HCT116 (cell line): ENCODE measurements at regions not wholly inside any gene's neighbourhood (a gene's known extent, or its start where the extent isn't known, plus 50 kb on each side); places are given as distances from the start of the nearest gene placed in this dataset.

Experiments used
- ATAC-seq: fragments of 200-7000 bp; cut with Tn5 transposase; 2 replicates; pipeline ENCODE4 v1.9.1; 2020; ENCODE audit warnings: mild to moderate bottlenecking, moderate library complexity
- BruUV-seq: library from RNA; stranded (reverse); fragments of 400-500 nt; replicated peaks from 2 replicates; lab custom pipeline; 2021; lab: Mats Ljungman, UMichigan
- CTCF ChIA-PET: fragments of 300-600 bp; sonication (Branson Sonifier 250); formaldehyde crosslinking; loops from one replicate; lab custom pipeline; 2021; ENCODE audit warnings: antibody characterized with exemption; lab: Charles Lee
- POLR2A ChIA-PET: fragments of 300-600, 350-600 bp; sonication (Branson Sonifier 250); formaldehyde crosslinking; loops from one replicate; lab custom pipeline; 2021; ENCODE audit warnings: antibody characterized with exemption; lab: Charles Lee
- RAD21 ChIA-PET, 2 experiments: fragments of 300-600 bp; sonication (Branson Sonifier 250); formaldehyde crosslinking; loops; one replicate each; lab custom pipeline; 2023; ENCODE audit warnings: low total read pairs in 2 of 2; ENCODE audit not compliant: uncharacterized antibody in 2 of 2, unreplicated experiment in 2 of 2, low non-redundant PET in 1 of 2; lab: Charles Lee
- DNase-seq: peaks from one replicate; pipeline ENCODE4 v3.0.0-alpha.2; 2010; ENCODE audit warnings: low read depth, low spot score
- H2AFZ ChIP-seq: fragments of 200-600 bp; shearing (Covaris generic), sonication (generic); 2 replicates; pipeline ENCODE4 v1.6.1; 2017; ENCODE audit warnings: low read depth, mixed run types, mixed read lengths, antibody characterized with exemption, low read length; ENCODE audit not compliant: poor library complexity, severe bottlenecking
- H3K27ac ChIP-seq: 2 replicates; pipeline ENCODE4 v1.5.1; 2012; ENCODE audit warnings: low read depth, low read length
- H3K27me3 ChIP-seq: fragments of 200-600 bp; sonication (generic); 2 replicates; pipeline ENCODE4 v1.6.1; 2016; ENCODE audit warnings: mixed run types, low read length, mixed read lengths; ENCODE audit not compliant: insufficient read depth
- H3K36me3 ChIP-seq, 2 experiments: fragments of 200-500 bp in 1 of 2; fragments of 200-600 bp in 1 of 2; sonication (Bioruptor generic) in 1 of 2; sonication (generic) in 1 of 2; 2 replicates each; pipeline versions ENCODE4 v1.5.1 to v1.6.1; 2014 to 2016; ENCODE audit warnings: low read length in 2 of 2, inconsistent platforms in 1 of 2, mixed read lengths in 1 of 2, mixed run types in 1 of 2; ENCODE audit not compliant: insufficient read depth in 2 of 2, control insufficient read depth in 1 of 2
- H3K4me1 ChIP-seq, 2 experiments: fragments of 200-600 bp in 1 of 2; sonication (generic) in 1 of 2; 2 replicates each; pipeline versions ENCODE4 v1.5.1 to v1.6.1; 2012 to 2017; ENCODE audit warnings: low read length in 2 of 2, inconsistent platforms in 1 of 2, mild to moderate bottlenecking in 1 of 2, mixed read lengths in 1 of 2, mixed run types in 1 of 2, moderate library complexity in 1 of 2; ENCODE audit not compliant: insufficient read depth in 2 of 2, control insufficient read depth in 1 of 2
- H3K4me2 ChIP-seq: fragments of 200-600 bp; sonication (generic); 2 replicates; pipeline ENCODE4 v1.6.1; 2017; ENCODE audit warnings: mixed run types, low read length, mixed read lengths
- H3K4me3 ChIP-seq, 2 experiments: fragments of 200-600 bp in 1 of 2; sonication (generic) in 1 of 2; replicated peaks in 1 of 2; 2 replicates each; pipeline ENCODE4 v1.5.1; 2011 to 2016; ENCODE audit warnings: low read length in 2 of 2, control low read depth in 1 of 2, low read depth in 1 of 2, mild to moderate bottlenecking in 1 of 2, mixed read lengths in 1 of 2, mixed run types in 1 of 2
- H3K79me2 ChIP-seq: fragments of 200-600 bp; sonication (generic); 2 replicates; pipeline ENCODE4 v1.6.1; 2017; ENCODE audit warnings: mild to moderate bottlenecking, mixed run types, low read length, moderate library complexity, mixed read lengths; ENCODE audit not compliant: insufficient read depth
- H3K9ac ChIP-seq: fragments of 200-600 bp; sonication (generic); 2 replicates; pipeline ENCODE4 v1.6.1; 2016; ENCODE audit warnings: low read length, mixed read lengths
- H3K9me2 ChIP-seq: fragments of 200-600 bp; sonication (generic), shearing (Covaris generic); 2 replicates; pipeline ENCODE4 v1.6.1; 2017; ENCODE audit warnings: mixed run types, mild to moderate bottlenecking, moderate library complexity; ENCODE audit not compliant: insufficient read depth
- H3K9me3 ChIP-seq, 2 experiments: fragments of 200-500 bp in 1 of 2; fragments of 200-600 bp in 1 of 2; sonication (Bioruptor generic) in 1 of 2; sonication (generic) in 1 of 2; 2 replicates each; pipeline ENCODE4 v1.6.1; 2014 to 2017; ENCODE audit warnings: low read length in 2 of 2, mixed read lengths in 2 of 2, inconsistent platforms in 1 of 2, low read depth in 1 of 2, mild to moderate bottlenecking in 1 of 2, mixed run types in 1 of 2, moderate library complexity in 1 of 2; ENCODE audit not compliant: control insufficient read depth in 1 of 2, insufficient read depth in 1 of 2
- H4K20me1 ChIP-seq: fragments of 200-600 bp; sonication (generic), shearing (Covaris generic); 2 replicates; pipeline ENCODE4 v1.6.1; 2017; ENCODE audit warnings: mixed run types, mild to moderate bottlenecking, moderate library complexity; ENCODE audit not compliant: insufficient read depth
- CBX3 ChIP-seq: IDR thresholded peaks from 2 replicates; pipeline ENCODE4 v1.6.1; 2012; ENCODE audit warnings: low read depth
- CTCF ChIP-seq, 3 experiments: fragments of 200-600 bp in 1 of 3; sonication (generic) in 1 of 3; IDR thresholded peaks in 2 of 3; conservative IDR thresholded peaks in 1 of 3; 2 replicates each; pipeline ENCODE4 v1.5.1; 2012 to 2017; ENCODE audit warnings: low read depth in 2 of 3, low read length in 2 of 3, antibody characterized with exemption in 1 of 3, borderline replicate concordance in 1 of 3, control low read depth in 1 of 3, mild to moderate bottlenecking in 1 of 3, mixed read lengths in 1 of 3, mixed run types in 1 of 3, moderate library complexity in 1 of 3; ENCODE audit not compliant: insufficient read depth in 1 of 3
- EGR1 ChIP-seq: IDR thresholded peaks from 2 replicates; pipeline ENCODE4 v1.6.1; 2012; ENCODE audit warnings: low read depth
- ELF1 ChIP-seq: IDR thresholded peaks from 2 replicates; pipeline ENCODE4 v1.6.1; 2012; ENCODE audit warnings: low read depth, borderline replicate concordance
- EZH2 ChIP-seq: fragments of 200-600 bp; sonication (generic); IDR thresholded peaks from 2 replicates; pipeline ENCODE4 v1.6.1; 2017; ENCODE audit warnings: antibody characterized with exemption, mixed run types
- FOSL1 ChIP-seq: IDR thresholded peaks from 2 replicates; pipeline ENCODE4 v1.6.1; 2012; ENCODE audit warnings: low read depth
- POLR2A ChIP-seq: IDR thresholded peaks from 2 replicates; pipeline ENCODE4 v1.7.0; 2011; ENCODE audit warnings: borderline replicate concordance; ENCODE audit not compliant: insufficient read depth, insufficient read length; ENCODE audit errors: extremely low read depth
- SRF ChIP-seq: IDR thresholded peaks from 2 replicates; pipeline ENCODE4 v1.6.1; 2012; ENCODE audit warnings: low read depth
- TCF7L2 ChIP-seq: IDR thresholded peaks from 2 replicates; pipeline ENCODE4 v1.7.0; 2011; ENCODE audit warnings: borderline replicate concordance, inconsistent platforms; ENCODE audit not compliant: insufficient read depth, insufficient read length; ENCODE audit errors: extremely low read depth
- intact Hi-C: fragments of 100-400 bp; cut with micrococcal nuclease; formaldehyde crosslinking; loops from 2 replicates; pipeline ENCODE4 v1.10.0; 2022
- TF ChIP-seq, protein P1 (sequence below): IDR thresholded peaks from 2 replicates; pipeline ENCODE4 v1.6.1; 2012
- TF ChIP-seq, protein P2 (sequence below): IDR thresholded peaks from 2 replicates; pipeline ENCODE4 v1.6.1; 2011; ENCODE audit warnings: mild to moderate bottlenecking, low read length, moderate library complexity; ENCODE audit not compliant: insufficient replicate concordance; ENCODE audit errors: extremely low read depth

DNA sequence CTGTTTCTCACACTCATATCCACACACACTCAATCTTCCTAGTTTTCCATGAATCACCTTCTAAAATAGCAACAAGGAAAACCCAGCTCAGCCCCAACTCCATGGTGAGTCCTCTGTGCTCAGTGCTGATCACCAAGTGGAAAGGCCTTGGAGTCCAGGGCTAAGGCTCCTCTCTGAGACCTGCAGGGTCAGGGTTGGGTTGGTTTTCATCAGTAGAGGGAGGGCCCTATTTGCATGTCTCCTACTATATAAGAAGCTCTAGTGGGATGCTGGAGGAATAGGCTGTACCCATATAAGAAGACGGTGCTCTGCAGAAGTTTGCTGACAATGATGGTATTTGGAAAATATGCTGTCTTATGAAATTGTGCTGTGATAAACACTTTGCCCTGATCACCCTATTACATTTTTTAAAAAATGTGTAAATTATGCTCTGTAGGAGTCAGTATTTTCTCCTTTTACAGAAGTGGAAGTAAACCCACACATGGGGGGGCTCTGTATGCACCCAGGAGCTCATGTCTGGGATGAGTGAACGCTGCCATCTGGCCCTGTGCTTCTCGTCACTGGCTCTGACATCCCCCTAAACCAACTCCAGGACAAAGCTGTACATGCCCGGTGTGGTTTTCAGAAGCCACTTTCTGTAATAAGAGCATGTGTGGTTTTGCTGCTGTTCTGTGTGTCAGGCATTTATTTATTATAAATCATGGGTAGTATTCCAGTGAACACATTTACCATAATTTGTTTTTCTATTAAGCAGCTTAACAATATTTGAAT lies 536.3 kb downstream of the TMEM121 start (continued):
- no peak for TF ChIP-seq CTCF (IDR thresholded peaks at IDR 0.05 in 2 of 3, conservative IDR thresholded peaks at IDR 0.05 in 1 of 3; ENCODE audit: borderline replicate concordance in 1 of 3, insufficient read depth in 1 of 3, low read depth in 2 of 3, low read length in 2 of 3)
- TF ChIP-seq EZH2: no peak
- TF ChIP-seq TCF7L2: no peak
- no peak for TF ChIP-seq EGR1
- TF ChIP-seq, protein P1, sequence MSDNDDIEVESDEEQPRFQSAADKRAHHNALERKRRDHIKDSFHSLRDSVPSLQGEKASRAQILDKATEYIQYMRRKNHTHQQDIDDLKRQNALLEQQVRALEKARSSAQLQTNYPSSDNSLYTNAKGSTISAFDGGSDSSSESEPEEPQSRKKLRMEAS: no peak
- TF ChIP-seq CBX3: no peak
- no peak for TF ChIP-seq POLR2A
- no peak for TF ChIP-seq ELF1

- no TSS peak for BruUV-seq
- RAD21 ChIA-PET: no interaction called here
- no peaks in the 10 kb centered on the region for H3K27me3 ChIP-seq
- H3K4me2 ChIP-seq: no peak overlapping the region
- POLR2A ChIA-PET: no interaction called here
- no peaks in the 10 kb centered on the region for H3K36me3 ChIP-seq
- no peaks in the 10 kb centered on the region for H3K4me1 ChIP-seq
- TF ChIP-seq FOSL1 (no peak), SRF (no peak), CBX3 (no peak), EGR1 (no peak)
- TF ChIP-seq, protein P2, sequence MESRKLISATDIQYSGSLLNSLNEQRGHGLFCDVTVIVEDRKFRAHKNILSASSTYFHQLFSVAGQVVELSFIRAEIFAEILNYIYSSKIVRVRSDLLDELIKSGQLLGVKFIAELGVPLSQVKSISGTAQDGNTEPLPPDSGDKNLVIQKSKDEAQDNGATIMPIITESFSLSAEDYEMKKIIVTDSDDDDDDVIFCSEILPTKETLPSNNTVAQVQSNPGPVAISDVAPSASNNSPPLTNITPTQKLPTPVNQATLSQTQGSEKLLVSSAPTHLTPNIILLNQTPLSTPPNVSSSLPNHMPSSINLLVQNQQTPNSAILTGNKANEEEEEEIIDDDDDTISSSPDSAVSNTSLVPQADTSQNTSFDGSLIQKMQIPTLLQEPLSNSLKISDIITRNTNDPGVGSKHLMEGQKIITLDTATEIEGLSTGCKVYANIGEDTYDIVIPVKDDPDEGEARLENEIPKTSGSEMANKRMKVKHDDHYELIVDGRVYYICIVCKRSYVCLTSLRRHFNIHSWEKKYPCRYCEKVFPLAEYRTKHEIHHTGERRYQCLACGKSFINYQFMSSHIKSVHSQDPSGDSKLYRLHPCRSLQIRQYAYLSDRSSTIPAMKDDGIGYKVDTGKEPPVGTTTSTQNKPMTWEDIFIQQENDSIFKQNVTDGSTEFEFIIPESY: no peak
- H2AFZ ChIP-seq: no peak overlapping the region
- no peaks in the 10 kb centered on the region for H3K9me3 ChIP-seq
- H3K27ac ChIP-seq: no peak overlapping the region
- no peaks in the 10 kb centered on the region for H4K20me1 ChIP-seq
- ATAC-seq: no peak
- no peaks in the 10 kb centered on the region for H3K79me2 ChIP-seq
- no peak overlapping the region for H3K9ac ChIP-seq
- intact Hi-C loops: no loop called here
- no peak overlapping the region for H3K4me3 ChIP-seq
- H3K9me2 ChIP-seq: no peaks in the 10 kb centered on the region
- CTCF ChIA-PET: no interaction called here
- DNase-seq: no peak
Measured at GRCh38 chr14:106067935-106068334, 541.6 kb downstream of the TMEM121 start.
